ENCODE measurements at regions not wholly inside any gene's neighbourhood (a gene's known extent, or its start where the extent isn't known, plus 50 kb on each side); places are given as distances from the start of the nearest gene placed in this dataset.

DNA sequence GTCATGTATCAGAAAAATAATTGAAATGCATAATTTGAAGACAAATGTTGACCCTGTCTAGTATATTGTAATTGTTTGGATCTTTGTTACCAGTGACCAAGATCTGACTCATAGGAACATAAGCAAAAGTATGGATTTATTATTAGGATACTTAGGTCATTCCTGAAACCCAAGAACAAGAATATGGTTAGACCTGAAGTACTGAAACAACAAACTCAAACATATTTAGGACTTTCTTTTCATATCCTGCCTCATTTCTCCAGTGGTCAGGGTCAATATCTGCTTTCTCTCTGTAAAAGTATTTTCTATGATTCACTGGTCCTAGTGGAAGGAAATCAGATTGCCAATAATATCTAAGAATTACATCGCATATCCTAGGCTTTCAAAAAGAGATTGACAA lies 1937.1 kb upstream of the WWC1 start:
- Mint-ChIP-seq H3K4me1 (peaks cover 14% of the 10 kb centered on the region), H3K9me3 (peaks cover 22% of the 10 kb centered on the region), H3K27me3 (ENCODE audit: low read depth) (no peaks in the 10 kb centered on the region), H3K27ac (no peak overlapping the region), H3K4me3 (no peak overlapping the region), H3K36me3 (peaks cover 3% of the 10 kb centered on the region; the same call in 1 of the 2 replicates)
- TF ChIP-seq, protein P1, sequence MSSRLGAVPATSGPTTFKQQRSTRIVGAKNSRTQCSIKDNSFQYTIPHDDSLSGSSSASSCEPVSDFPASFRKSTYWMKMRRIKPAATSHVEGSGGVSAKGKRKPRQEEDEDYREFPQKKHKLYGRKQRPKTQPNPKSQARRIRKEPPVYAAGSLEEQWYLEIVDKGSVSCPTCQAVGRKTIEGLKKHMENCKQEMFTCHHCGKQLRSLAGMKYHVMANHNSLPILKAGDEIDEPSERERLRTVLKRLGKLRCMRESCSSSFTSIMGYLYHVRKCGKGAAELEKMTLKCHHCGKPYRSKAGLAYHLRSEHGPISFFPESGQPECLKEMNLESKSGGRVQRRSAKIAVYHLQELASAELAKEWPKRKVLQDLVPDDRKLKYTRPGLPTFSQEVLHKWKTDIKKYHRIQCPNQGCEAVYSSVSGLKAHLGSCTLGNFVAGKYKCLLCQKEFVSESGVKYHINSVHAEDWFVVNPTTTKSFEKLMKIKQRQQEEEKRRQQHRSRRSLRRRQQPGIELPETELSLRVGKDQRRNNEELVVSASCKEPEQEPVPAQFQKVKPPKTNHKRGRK (CRISPR knock-in tag; IDR thresholded peaks at IDR 0.05; ENCODE audit: borderline replicate concordance), result no peak
- TF ChIP-seq, protein P2, sequence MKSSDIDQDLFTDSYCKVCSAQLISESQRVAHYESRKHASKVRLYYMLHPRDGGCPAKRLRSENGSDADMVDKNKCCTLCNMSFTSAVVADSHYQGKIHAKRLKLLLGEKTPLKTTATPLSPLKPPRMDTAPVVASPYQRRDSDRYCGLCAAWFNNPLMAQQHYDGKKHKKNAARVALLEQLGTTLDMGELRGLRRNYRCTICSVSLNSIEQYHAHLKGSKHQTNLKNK (CRISPR knock-in tag; IDR thresholded peaks at IDR 0.05), result no peak
- TF ChIP-seq, protein P3, sequence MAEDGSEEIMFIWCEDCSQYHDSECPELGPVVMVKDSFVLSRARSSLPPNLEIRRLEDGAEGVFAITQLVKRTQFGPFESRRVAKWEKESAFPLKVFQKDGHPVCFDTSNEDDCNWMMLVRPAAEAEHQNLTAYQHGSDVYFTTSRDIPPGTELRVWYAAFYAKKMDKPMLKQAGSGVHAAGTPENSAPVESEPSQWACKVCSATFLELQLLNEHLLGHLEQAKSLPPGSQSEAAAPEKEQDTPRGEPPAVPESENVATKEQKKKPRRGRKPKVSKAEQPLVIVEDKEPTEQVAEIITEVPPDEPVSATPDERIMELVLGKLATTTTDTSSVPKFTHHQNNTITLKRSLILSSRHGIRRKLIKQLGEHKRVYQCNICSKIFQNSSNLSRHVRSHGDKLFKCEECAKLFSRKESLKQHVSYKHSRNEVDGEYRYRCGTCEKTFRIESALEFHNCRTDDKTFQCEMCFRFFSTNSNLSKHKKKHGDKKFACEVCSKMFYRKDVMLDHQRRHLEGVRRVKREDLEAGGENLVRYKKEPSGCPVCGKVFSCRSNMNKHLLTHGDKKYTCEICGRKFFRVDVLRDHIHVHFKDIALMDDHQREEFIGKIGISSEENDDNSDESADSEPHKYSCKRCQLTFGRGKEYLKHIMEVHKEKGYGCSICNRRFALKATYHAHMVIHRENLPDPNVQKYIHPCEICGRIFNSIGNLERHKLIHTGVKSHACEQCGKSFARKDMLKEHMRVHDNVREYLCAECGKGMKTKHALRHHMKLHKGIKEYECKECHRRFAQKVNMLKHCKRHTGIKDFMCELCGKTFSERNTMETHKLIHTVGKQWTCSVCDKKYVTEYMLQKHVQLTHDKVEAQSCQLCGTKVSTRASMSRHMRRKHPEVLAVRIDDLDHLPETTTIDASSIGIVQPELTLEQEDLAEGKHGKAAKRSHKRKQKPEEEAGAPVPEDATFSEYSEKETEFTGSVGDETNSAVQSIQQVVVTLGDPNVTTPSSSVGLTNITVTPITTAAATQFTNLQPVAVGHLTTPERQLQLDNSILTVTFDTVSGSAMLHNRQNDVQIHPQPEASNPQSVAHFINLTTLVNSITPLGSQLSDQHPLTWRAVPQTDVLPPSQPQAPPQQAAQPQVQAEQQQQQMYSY (CRISPR knock-in tag; IDR thresholded peaks at IDR 0.05), result no peak
- no peak for TF ChIP-seq CBFB (CRISPR knock-in tag; IDR thresholded peaks at IDR 0.05; ENCODE audit: low read depth)
- ChIA-PET CTCF (no interaction called here), POLR2A (no interaction called here)
- DNase-seq (ENCODE audit: low spot score), result no peak
- no peak for ATAC-seq

DNA sequence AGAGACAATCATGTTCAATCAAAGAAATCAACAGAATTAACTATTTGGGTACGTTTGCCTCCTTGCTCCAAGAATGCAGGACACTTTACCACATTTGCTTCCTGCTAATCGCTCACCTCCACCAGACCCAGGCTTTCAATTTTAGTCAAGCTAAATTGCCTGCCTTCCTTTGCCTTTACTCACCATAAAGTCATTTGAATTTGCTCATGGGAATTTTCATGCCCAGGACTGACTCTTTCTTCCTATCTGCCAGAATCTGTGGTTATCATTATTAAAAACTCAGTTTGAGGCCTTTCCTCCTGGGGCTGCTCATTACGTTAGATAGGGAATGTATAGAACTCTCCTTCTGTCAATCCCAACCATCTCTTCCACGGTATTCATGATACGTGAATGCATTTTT lies 1935.3 kb upstream of the WWC1 start:
- H3K27ac Mint-ChIP-seq, result no peak overlapping the region

More for the DNA sequence above, 1935.3 kb upstream of the WWC1 start:
- TF ChIP-seq CREB1 (CRISPR knock-in tag; IDR thresholded peaks at IDR 0.05) (no peak), ELF4 (CRISPR knock-in tag; IDR thresholded peaks at IDR 0.05; ENCODE audit: low read depth) (no peak), ETV6 (CRISPR knock-in tag; IDR thresholded peaks at IDR 0.05) (no peak), GTF2I (CRISPR knock-in tag; conservative IDR thresholded peaks at IDR 0.05) (no peak), MXD4 (CRISPR knock-in tag; IDR thresholded peaks at IDR 0.05; ENCODE audit: borderline replicate concordance) (no peak)
- TF ChIP-seq, protein P4, sequence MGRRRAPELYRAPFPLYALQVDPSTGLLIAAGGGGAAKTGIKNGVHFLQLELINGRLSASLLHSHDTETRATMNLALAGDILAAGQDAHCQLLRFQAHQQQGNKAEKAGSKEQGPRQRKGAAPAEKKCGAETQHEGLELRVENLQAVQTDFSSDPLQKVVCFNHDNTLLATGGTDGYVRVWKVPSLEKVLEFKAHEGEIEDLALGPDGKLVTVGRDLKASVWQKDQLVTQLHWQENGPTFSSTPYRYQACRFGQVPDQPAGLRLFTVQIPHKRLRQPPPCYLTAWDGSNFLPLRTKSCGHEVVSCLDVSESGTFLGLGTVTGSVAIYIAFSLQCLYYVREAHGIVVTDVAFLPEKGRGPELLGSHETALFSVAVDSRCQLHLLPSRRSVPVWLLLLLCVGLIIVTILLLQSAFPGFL (CRISPR knock-in tag; IDR thresholded peaks at IDR 0.05; ENCODE audit: borderline replicate concordance), result no peak
- TF ChIP-seq, protein P5, sequence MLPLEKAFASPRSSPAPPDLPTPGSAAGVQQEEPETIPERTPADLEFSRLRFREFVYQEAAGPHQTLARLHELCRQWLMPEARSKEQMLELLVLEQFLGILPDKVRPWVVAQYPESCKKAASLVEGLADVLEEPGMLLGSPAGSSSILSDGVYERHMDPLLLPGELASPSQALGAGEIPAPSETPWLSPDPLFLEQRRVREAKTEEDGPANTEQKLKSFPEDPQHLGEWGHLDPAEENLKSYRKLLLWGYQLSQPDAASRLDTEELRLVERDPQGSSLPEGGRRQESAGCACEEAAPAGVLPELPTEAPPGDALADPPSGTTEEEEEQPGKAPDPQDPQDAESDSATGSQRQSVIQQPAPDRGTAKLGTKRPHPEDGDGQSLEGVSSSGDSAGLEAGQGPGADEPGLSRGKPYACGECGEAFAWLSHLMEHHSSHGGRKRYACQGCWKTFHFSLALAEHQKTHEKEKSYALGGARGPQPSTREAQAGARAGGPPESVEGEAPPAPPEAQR (CRISPR knock-in tag; IDR thresholded peaks at IDR 0.05), result no peak
- TF ChIP-seq, protein P6, sequence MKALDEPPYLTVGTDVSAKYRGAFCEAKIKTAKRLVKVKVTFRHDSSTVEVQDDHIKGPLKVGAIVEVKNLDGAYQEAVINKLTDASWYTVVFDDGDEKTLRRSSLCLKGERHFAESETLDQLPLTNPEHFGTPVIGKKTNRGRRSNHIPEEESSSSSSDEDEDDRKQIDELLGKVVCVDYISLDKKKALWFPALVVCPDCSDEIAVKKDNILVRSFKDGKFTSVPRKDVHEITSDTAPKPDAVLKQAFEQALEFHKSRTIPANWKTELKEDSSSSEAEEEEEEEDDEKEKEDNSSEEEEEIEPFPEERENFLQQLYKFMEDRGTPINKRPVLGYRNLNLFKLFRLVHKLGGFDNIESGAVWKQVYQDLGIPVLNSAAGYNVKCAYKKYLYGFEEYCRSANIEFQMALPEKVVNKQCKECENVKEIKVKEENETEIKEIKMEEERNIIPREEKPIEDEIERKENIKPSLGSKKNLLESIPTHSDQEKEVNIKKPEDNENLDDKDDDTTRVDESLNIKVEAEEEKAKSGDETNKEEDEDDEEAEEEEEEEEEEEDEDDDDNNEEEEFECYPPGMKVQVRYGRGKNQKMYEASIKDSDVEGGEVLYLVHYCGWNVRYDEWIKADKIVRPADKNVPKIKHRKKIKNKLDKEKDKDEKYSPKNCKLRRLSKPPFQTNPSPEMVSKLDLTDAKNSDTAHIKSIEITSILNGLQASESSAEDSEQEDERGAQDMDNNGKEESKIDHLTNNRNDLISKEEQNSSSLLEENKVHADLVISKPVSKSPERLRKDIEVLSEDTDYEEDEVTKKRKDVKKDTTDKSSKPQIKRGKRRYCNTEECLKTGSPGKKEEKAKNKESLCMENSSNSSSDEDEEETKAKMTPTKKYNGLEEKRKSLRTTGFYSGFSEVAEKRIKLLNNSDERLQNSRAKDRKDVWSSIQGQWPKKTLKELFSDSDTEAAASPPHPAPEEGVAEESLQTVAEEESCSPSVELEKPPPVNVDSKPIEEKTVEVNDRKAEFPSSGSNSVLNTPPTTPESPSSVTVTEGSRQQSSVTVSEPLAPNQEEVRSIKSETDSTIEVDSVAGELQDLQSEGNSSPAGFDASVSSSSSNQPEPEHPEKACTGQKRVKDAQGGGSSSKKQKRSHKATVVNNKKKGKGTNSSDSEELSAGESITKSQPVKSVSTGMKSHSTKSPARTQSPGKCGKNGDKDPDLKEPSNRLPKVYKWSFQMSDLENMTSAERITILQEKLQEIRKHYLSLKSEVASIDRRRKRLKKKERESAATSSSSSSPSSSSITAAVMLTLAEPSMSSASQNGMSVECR (CRISPR knock-in tag; IDR thresholded peaks at IDR 0.05; ENCODE audit: borderline replicate concordance), result no peak
- TF ChIP-seq, protein P7, sequence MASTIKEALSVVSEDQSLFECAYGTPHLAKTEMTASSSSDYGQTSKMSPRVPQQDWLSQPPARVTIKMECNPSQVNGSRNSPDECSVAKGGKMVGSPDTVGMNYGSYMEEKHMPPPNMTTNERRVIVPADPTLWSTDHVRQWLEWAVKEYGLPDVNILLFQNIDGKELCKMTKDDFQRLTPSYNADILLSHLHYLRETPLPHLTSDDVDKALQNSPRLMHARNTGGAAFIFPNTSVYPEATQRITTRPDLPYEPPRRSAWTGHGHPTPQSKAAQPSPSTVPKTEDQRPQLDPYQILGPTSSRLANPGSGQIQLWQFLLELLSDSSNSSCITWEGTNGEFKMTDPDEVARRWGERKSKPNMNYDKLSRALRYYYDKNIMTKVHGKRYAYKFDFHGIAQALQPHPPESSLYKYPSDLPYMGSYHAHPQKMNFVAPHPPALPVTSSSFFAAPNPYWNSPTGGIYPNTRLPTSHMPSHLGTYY (CRISPR knock-in tag; IDR thresholded peaks at IDR 0.05), result no peak
- ChIA-PET CTCF (no interaction called here), POLR2A (no interaction called here)
- Mint-ChIP-seq H3K9me3 (peaks cover 29% of the 10 kb centered on the region), H3K4me1 (peaks cover 12% of the 10 kb centered on the region), H3K36me3 (peaks cover 3% of the 10 kb centered on the region; the same call in 1 of the 2 replicates), H3K27me3 (ENCODE audit: low read depth) (no peaks in the 10 kb centered on the region), H3K4me3 (no peak overlapping the region)
- ATAC-seq (no peak), DNase-seq (ENCODE audit: low spot score) (no peak)
